Type B pancreatic cell (in vitro differentiated cells): ENCODE measurements at regions not wholly inside any gene's neighbourhood (a gene's known extent, or its start where the extent isn't known, plus 50 kb on each side); places are given as distances from the start of the nearest gene placed in this dataset.
"Not testable (repeated sequence)": the region's sequence is repeated elsewhere in the genome, so short reads cannot be mapped to it uniquely, and the experiment has no call there.

ENCODE experiments used
- DNase-seq: peaks from one replicate; pipeline ENCODE4 v3.0.0; 2021; ENCODE audit warnings: mixed read lengths; ENCODE audit not compliant: unreplicated experiment; ENCODE audit errors: extremely low spot score
- H3K27ac Mint-ChIP-seq: 2 replicates; pipeline ENCODE4 v1.8.0; 2021; ENCODE audit warnings: mild to moderate bottlenecking, mixed read lengths
- H3K27me3 Mint-ChIP-seq: 2 replicates; pipeline ENCODE4 v1.8.0; 2021; ENCODE audit warnings: mixed read lengths
- H3K36me3 Mint-ChIP-seq: 2 replicates; pipeline ENCODE4 v1.8.0; 2021; ENCODE audit warnings: mixed read lengths
- H3K4me1 Mint-ChIP-seq: one replicate; pipeline ENCODE4 v1.8.0; 2021; ENCODE audit warnings: mixed read lengths; ENCODE audit not compliant: unreplicated experiment
- H3K4me3 Mint-ChIP-seq: 2 replicates; pipeline ENCODE4 v1.8.0; 2021; ENCODE audit warnings: mild to moderate bottlenecking, mixed read lengths
- H3K9me3 Mint-ChIP-seq: 2 replicates; pipeline ENCODE4 v1.8.0; 2021; ENCODE audit warnings: mixed read lengths
- CTCF ChIP-seq: fragments of 200-600 bp; sonication (generic); conservative IDR thresholded peaks from 2 replicates; pipeline ENCODE4 v1.5.0; 2021; ENCODE audit warnings: antibody characterized with exemption, mild to moderate bottlenecking

GRCh38 chr9:108394726-108395125 is 461.1 kb downstream of the ACTL7B start:
- no peaks in the 10 kb centered on the region for H3K36me3 Mint-ChIP-seq
- H3K9me3 Mint-ChIP-seq, result no peaks in the 10 kb centered on the region
- H3K4me1 Mint-ChIP-seq, result no peaks in the 10 kb centered on the region
- no peaks in the 10 kb centered on the region for H3K27me3 Mint-ChIP-seq
- no peak for TF ChIP-seq CTCF
- H3K4me3 Mint-ChIP-seq, result no peak overlapping the region
- no peak overlapping the region for H3K27ac Mint-ChIP-seq
- no peak for DNase-seq

- H3K36me3 Mint-ChIP-seq, result not testable (repeated sequence)
Observed at GRCh38 chr9:108393481-108394001, 462.2 kb downstream of the ACTL7B start.

GRCh38 chr9:108392877-108393276 is 462.9 kb downstream of the ACTL7B start:
- TF ChIP-seq CTCF, result no peak
- Mint-ChIP-seq H3K4me3 (no peak overlapping the region), H3K36me3 (no peaks in the 10 kb centered on the region), H3K9me3 (no peaks in the 10 kb centered on the region), H3K27me3 (peaks cover under 1% of the 10 kb centered on the region), H3K27ac (no peak overlapping the region), H3K4me1 (no peaks in the 10 kb centered on the region)
- DNase-seq, result no peak

More at GRCh38 chr9:108393481-108394001, 462.2 kb downstream of the ACTL7B start:
- H3K9me3 Mint-ChIP-seq, H3K4me3 Mint-ChIP-seq, H3K27ac Mint-ChIP-seq, H3K27me3 Mint-ChIP-seq, DNase-seq, H3K4me1 Mint-ChIP-seq: not testable (repeated sequence)

- TF ChIP-seq CTCF, result no peak
- no peak for DNase-seq
- Mint-ChIP-seq H3K9me3 (no peaks in the 10 kb centered on the region), H3K4me1 (no peaks in the 10 kb centered on the region), H3K27ac (no peak overlapping the region), H3K4me3 (no peak overlapping the region), H3K36me3 (no peaks in the 10 kb centered on the region), H3K27me3 (peaks cover 12% of the 10 kb centered on the region)
Observed at GRCh38 chr9:108389056-108389455, 466.7 kb downstream of the ACTL7B start.

- Mint-ChIP-seq H3K27ac (no peak overlapping the region), H3K4me3 (no peak overlapping the region), H3K36me3 (no peaks in the 10 kb centered on the region), H3K27me3 (peaks cover 12% of the 10 kb centered on the region), H3K9me3 (no peaks in the 10 kb centered on the region), H3K4me1 (no peaks in the 10 kb centered on the region)
- no peak for DNase-seq
- TF ChIP-seq CTCF, result no peak
Observed at GRCh38 chr9:108386859-108387384, 468.9 kb downstream of the ACTL7B start.

- Mint-ChIP-seq H3K4me3 (no peak overlapping the region), H3K4me1 (no peaks in the 10 kb centered on the region), H3K36me3 (no peaks in the 10 kb centered on the region), H3K27ac (no peak overlapping the region), H3K27me3 (peaks cover 12% of the 10 kb centered on the region), H3K9me3 (no peaks in the 10 kb centered on the region)
- no peak for TF ChIP-seq CTCF
- no peak for DNase-seq
Observed at GRCh38 chr9:108386032-108386431, 469.8 kb downstream of the ACTL7B start.
